ENCODE measurements at regions not wholly inside any gene's neighbourhood (a gene's known extent, or its start where the extent isn't known, plus 50 kb on each side); places are given as distances from the start of the nearest gene placed in this dataset.

GRCh38 chrX:134747006-134747405, 50.0 kb downstream of the PABIR2 start:
- DNase-seq: no peak
- H3K36me3 Mint-ChIP-seq (ENCODE audit: insufficient read depth): no peaks in the 10 kb centered on the region
- H3K4me1 Mint-ChIP-seq (ENCODE audit: low read depth): no peaks in the 10 kb centered on the region
- H3K9me3 Mint-ChIP-seq: no peaks in the 10 kb centered on the region
- no peak for ATAC-seq
- H3K4me3 Mint-ChIP-seq: no peak overlapping the region
- H3K27me3 Mint-ChIP-seq (ENCODE audit: low read depth): peaks cover 5% of the 10 kb centered on the region

DNA sequence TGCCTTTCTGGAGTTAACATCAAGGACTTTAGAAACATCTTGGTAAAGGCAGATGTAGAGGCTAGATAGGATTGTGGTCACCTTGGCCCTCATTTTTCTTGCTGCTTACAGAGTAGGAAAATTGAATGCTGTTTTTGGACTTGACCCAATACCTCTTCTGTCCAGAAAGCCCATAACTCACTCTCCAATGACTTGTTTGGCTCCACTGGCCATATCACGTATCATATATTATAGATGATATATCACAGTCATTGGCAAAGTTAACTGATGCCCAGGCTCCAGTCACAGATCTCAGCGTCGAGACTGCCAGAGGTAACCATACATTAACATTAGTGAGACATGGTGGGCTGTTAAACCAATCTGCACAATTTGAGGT, 50.6 kb downstream of the PABIR2 start:
- Mint-ChIP-seq H3K4me3 (no peak overlapping the region), H3K9me3 (no peaks in the 10 kb centered on the region), H3K36me3 (ENCODE audit: insufficient read depth) (no peaks in the 10 kb centered on the region), H3K27me3 (ENCODE audit: low read depth) (peaks cover 3% of the 10 kb centered on the region), H3K4me1 (ENCODE audit: low read depth) (no peaks in the 10 kb centered on the region)
- ATAC-seq: no peak
- no peak for DNase-seq

DNA sequence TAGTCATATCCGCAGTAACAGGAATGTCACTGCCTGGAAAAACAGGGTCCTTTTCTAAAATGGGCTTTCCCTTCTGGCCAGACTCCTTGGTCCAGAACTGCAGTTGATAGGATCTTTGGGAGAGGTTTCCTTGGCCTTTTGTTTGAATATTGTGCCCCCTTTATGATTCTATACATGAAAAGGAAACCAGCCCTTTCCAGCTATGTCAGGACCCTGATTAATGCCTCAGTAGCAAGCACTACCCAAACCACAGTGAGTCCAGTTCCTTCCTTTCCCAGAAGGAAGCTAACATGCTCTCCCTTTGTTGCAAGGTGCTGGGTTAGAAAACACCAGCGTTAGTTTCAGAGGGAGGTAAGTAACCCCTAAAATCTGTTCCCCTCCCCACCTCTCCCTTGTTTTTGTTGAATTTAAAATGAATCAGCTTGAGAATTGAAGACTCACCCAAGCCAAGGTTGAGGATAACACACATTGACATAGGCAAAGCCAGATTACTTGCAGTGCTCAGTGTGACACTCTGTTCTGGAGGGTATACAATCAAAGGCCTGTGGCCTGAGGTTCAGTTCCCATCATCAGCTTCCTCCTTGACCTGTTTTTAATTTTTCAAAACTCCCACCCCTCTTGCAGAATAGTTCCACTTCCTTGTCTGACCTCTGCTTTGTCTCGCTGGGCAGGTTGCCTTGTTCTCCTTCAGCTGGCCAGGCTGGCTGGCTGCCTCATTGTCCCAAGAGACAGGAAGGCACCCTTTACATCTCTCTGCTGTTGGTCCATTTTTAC, 51.2 kb downstream of the PABIR2 start:
- Mint-ChIP-seq H3K27me3 (ENCODE audit: low read depth) (no peaks in the 10 kb centered on the region), H3K36me3 (ENCODE audit: insufficient read depth) (no peaks in the 10 kb centered on the region), H3K4me1 (ENCODE audit: low read depth) (no peaks in the 10 kb centered on the region), H3K4me3 (no peak overlapping the region), H3K9me3 (no peaks in the 10 kb centered on the region)
- DNase-seq (no peak), ATAC-seq (no peak)

- Mint-ChIP-seq H3K9me3 (no peaks in the 10 kb centered on the region), H3K36me3 (ENCODE audit: insufficient read depth) (no peaks in the 10 kb centered on the region)
Measured at GRCh38 chrX:134743091-134743490, 53.9 kb downstream of the PABIR2 start.

DNA sequence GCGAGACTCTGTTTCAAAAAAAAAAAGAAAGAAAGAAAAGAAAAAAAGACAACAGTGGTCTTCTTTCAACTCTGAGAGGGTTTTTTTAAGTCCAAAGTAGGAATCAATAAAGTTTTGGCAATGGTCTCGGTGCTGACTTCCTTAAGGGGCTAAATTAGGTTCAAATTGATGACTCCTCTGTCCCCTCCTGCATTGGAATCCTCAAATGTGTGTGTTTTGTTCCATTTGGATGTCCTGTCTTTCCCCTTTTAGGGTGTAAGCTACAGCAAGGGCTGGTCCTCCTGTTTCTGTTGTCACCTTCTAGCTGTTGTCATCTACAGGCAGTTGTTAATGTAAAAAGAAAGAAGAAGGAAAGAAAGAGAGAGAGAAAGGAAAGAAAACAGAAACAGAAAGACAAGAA, 54.4 kb downstream of the PABIR2 start:
- DNase-seq (no peak), ATAC-seq (no peak)
- no peaks in the 10 kb centered on the region for H3K4me1 Mint-ChIP-seq (ENCODE audit: low read depth)
- no peak overlapping the region for H3K4me3 Mint-ChIP-seq
- H3K9me3 Mint-ChIP-seq: no peaks in the 10 kb centered on the region
- no peaks in the 10 kb centered on the region for H3K27me3 Mint-ChIP-seq (ENCODE audit: low read depth)
- H3K36me3 Mint-ChIP-seq (ENCODE audit: insufficient read depth): no peaks in the 10 kb centered on the region

More at GRCh38 chrX:134743091-134743490, 53.9 kb downstream of the PABIR2 start:
- H3K27me3 Mint-ChIP-seq (ENCODE audit: low read depth): no peaks in the 10 kb centered on the region
- no peak overlapping the region for H3K4me3 Mint-ChIP-seq
- no peaks in the 10 kb centered on the region for H3K4me1 Mint-ChIP-seq (ENCODE audit: low read depth)
- ATAC-seq (no peak), DNase-seq (no peak)

GRCh38 chrX:134741746-134742145, 55.3 kb downstream of the PABIR2 start:
- Mint-ChIP-seq H3K4me1 (ENCODE audit: low read depth) (no peaks in the 10 kb centered on the region), H3K9me3 (no peaks in the 10 kb centered on the region), H3K4me3 (no peak overlapping the region), H3K36me3 (ENCODE audit: insufficient read depth) (no peaks in the 10 kb centered on the region), H3K27me3 (ENCODE audit: low read depth) (no peaks in the 10 kb centered on the region)
- no peak for DNase-seq
- ATAC-seq: no peak

GRCh38 chrX:134738986-134739740, 57.8 kb downstream of the PABIR2 start:
- no peak for ATAC-seq
- Mint-ChIP-seq H3K4me3 (no peak overlapping the region), H3K4me1 (ENCODE audit: low read depth) (no peaks in the 10 kb centered on the region), H3K36me3 (ENCODE audit: insufficient read depth) (no peaks in the 10 kb centered on the region), H3K27me3 (ENCODE audit: low read depth) (no peaks in the 10 kb centered on the region), H3K9me3 (no peaks in the 10 kb centered on the region)
- DNase-seq: no peak

DNA sequence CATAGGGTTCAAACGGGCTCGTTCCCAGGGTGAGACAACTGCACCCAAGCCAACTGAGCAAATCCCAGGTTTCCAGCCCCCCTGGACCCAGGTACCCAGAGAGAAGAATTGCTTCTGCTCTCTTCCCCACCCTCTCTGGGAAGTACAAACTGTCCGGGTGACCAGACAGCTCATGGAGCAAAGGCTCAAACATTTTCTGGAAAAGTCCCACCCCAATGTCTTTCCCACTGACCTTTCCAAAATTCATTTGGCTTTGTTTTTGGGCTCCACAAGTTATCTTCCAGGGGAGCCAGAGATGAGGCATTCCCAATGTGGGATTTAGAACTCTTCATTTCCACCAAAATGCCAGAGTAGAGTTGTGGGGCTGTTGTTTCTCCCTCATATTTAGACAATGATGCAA, 58.6 kb downstream of the PABIR2 start:
- H3K27me3 Mint-ChIP-seq (ENCODE audit: low read depth): no peaks in the 10 kb centered on the region
- H3K4me1 Mint-ChIP-seq (ENCODE audit: low read depth): no peaks in the 10 kb centered on the region
- H3K36me3 Mint-ChIP-seq (ENCODE audit: insufficient read depth): no peaks in the 10 kb centered on the region
- ATAC-seq (no peak), DNase-seq (no peak)
- no peak overlapping the region for H3K4me3 Mint-ChIP-seq
- H3K9me3 Mint-ChIP-seq: no peaks in the 10 kb centered on the region

- DNase-seq (no peak), ATAC-seq (no peak)
- H3K9me3 Mint-ChIP-seq: no peaks in the 10 kb centered on the region
- no peaks in the 10 kb centered on the region for H3K27me3 Mint-ChIP-seq (ENCODE audit: low read depth)
- H3K4me3 Mint-ChIP-seq: no peak overlapping the region
- H3K4me1 Mint-ChIP-seq (ENCODE audit: low read depth): no peaks in the 10 kb centered on the region
- no peaks in the 10 kb centered on the region for H3K36me3 Mint-ChIP-seq (ENCODE audit: insufficient read depth)
Measured at GRCh38 chrX:134737721-134738369, 59.2 kb downstream of the PABIR2 start.

DNA sequence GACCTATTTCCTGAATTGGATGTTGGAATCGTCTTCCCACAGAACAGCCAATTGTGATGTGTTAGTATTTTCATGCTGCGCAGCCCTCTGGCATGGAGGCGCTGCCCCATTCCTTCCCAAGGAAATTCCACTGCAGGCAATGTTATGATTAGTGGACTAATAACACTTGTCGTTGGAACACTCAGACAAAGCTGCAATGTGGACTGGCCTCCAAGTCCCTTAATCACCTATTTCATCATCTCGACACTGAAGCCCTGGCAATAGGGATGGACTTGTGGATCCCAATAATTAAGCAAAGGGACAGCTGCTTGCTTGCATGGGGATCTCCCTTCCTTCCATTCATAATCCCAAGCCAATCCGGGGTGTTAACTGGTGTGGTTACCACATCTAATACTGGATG, 59.9 kb downstream of the PABIR2 start:
- H3K36me3 Mint-ChIP-seq (ENCODE audit: insufficient read depth): no peaks in the 10 kb centered on the region
- H3K27me3 Mint-ChIP-seq (ENCODE audit: low read depth): no peaks in the 10 kb centered on the region
- no peaks in the 10 kb centered on the region for H3K9me3 Mint-ChIP-seq
- no peaks in the 10 kb centered on the region for H3K4me1 Mint-ChIP-seq (ENCODE audit: low read depth)
- ATAC-seq (no peak), DNase-seq (no peak)
- H3K4me3 Mint-ChIP-seq: no peak overlapping the region

DNA sequence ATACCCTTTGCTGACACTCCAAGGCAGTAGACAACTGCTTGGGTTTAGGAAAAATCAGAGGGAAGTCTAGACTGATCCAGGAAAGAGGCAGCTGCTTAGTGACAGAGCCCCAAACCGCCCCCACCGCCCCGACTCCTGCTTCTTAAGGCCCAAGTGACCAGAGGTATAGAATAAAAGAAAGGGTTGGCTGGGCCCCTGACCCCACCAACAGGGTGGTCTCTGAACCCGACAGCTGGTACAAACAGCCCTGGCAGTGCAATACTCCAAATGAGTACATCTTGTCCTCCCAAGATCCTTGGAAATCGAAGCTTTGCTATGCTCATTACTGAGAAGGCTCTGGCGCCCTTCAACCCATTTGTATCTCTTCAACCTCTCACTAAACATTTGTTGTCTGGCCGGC, 60.6 kb downstream of the PABIR2 start:
- Mint-ChIP-seq H3K4me3 (no peak overlapping the region), H3K4me1 (ENCODE audit: low read depth) (no peaks in the 10 kb centered on the region), H3K27me3 (ENCODE audit: low read depth) (no peaks in the 10 kb centered on the region), H3K36me3 (ENCODE audit: insufficient read depth) (no peaks in the 10 kb centered on the region), H3K9me3 (no peaks in the 10 kb centered on the region)
- DNase-seq: no peak
- ATAC-seq: no peak

DNA sequence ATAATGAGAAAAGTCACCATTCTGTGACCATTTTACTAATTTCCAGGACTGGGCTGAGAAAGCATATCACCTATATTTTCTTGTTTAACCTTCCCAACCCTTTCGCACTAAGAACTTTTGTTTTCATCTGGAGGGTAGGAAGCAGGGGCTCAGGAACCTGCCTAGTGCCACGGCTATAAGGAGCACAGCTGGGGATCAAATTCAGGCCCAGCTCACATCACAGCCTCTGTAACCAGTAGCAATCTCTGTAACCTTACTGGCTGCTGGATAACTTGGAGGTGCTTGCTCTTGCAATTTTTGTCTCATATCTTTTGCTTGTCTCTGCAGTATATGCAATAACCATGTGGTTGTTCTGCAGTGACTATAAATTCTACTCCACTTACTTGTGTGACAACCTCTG, 62.0 kb downstream of the PABIR2 start:
- ATAC-seq (no peak), DNase-seq (no peak)
- Mint-ChIP-seq H3K36me3 (ENCODE audit: insufficient read depth) (no peaks in the 10 kb centered on the region), H3K4me3 (no peak overlapping the region), H3K9me3 (no peaks in the 10 kb centered on the region), H3K4me1 (ENCODE audit: low read depth) (no peaks in the 10 kb centered on the region), H3K27me3 (ENCODE audit: low read depth) (no peaks in the 10 kb centered on the region)

GRCh38 chrX:134734466-134734952, 62.5 kb downstream of the PABIR2 start:
- ATAC-seq (no peak), DNase-seq (no peak)
- H3K36me3 Mint-ChIP-seq (ENCODE audit: insufficient read depth): no peaks in the 10 kb centered on the region
- no peaks in the 10 kb centered on the region for H3K4me1 Mint-ChIP-seq (ENCODE audit: low read depth)
- H3K27me3 Mint-ChIP-seq (ENCODE audit: low read depth): no peaks in the 10 kb centered on the region
- H3K4me3 Mint-ChIP-seq: no peak overlapping the region
- no peaks in the 10 kb centered on the region for H3K9me3 Mint-ChIP-seq

- Mint-ChIP-seq H3K4me1 (ENCODE audit: low read depth) (no peaks in the 10 kb centered on the region), H3K9me3 (no peaks in the 10 kb centered on the region), H3K36me3 (ENCODE audit: insufficient read depth) (no peaks in the 10 kb centered on the region), H3K27me3 (ENCODE audit: low read depth) (no peaks in the 10 kb centered on the region), H3K4me3 (no peak overlapping the region)
- ATAC-seq (no peak), DNase-seq (no peak)
Measured at GRCh38 chrX:134733591-134733990, 63.4 kb downstream of the PABIR2 start.

GRCh38 chrX:134732676-134733075, 64.3 kb downstream of the PABIR2 start:
- Mint-ChIP-seq H3K4me1 (ENCODE audit: low read depth) (no peaks in the 10 kb centered on the region), H3K27me3 (ENCODE audit: low read depth) (no peaks in the 10 kb centered on the region), H3K9me3 (no peaks in the 10 kb centered on the region), H3K36me3 (ENCODE audit: insufficient read depth) (no peaks in the 10 kb centered on the region), H3K4me3 (no peak overlapping the region)
- ATAC-seq: no peak
- no peak for DNase-seq
